ENCODE measurements at regions not wholly inside any gene's neighbourhood (a gene's known extent, or its start where the extent isn't known, plus 50 kb on each side); places are given as distances from the start of the nearest gene placed in this dataset.
"Not testable (repeated sequence)": the region's sequence is repeated elsewhere in the genome, so short reads cannot be mapped to it uniquely, and the experiment has no call there.

GRCh38 chr7:4507886-4508285 is 174.2 kb upstream of the FOXK1 start:
- not testable (repeated sequence) for H3K27ac ChIP-seq; DNase-seq (ENCODE audit: low read depth, low spot score)

- DNase-seq (ENCODE audit: low read depth, low spot score), result no peak
- H3K27ac ChIP-seq, result no peak overlapping the region
These were observed 168.6 kb upstream of the FOXK1 start for GRCh38 chr7:4513450-4513849.

GRCh38 chr7:4519819-4520520 is 162.1 kb upstream of the FOXK1 start:
- DNase-seq (ENCODE audit: low read depth, low spot score), result no peak

GRCh38 chr7:4523219-4523618 is 158.9 kb upstream of the FOXK1 start:
- no peak overlapping the region for H3K27ac ChIP-seq
- DNase-seq (ENCODE audit: low read depth, low spot score), result no peak

More at GRCh38 chr7:4519819-4520520, 162.1 kb upstream of the FOXK1 start:
- no peak overlapping the region for H3K27ac ChIP-seq

- no peak for DNase-seq (ENCODE audit: low read depth, low spot score)
- H3K27ac ChIP-seq, result no peak overlapping the region
These were observed 158.2 kb upstream of the FOXK1 start for GRCh38 chr7:4523873-4524272.

GRCh38 chr7:4525884-4526283 is 156.2 kb upstream of the FOXK1 start:
- no peak for DNase-seq (ENCODE audit: low read depth, low spot score)
- no peak overlapping the region for H3K27ac ChIP-seq

DNA sequence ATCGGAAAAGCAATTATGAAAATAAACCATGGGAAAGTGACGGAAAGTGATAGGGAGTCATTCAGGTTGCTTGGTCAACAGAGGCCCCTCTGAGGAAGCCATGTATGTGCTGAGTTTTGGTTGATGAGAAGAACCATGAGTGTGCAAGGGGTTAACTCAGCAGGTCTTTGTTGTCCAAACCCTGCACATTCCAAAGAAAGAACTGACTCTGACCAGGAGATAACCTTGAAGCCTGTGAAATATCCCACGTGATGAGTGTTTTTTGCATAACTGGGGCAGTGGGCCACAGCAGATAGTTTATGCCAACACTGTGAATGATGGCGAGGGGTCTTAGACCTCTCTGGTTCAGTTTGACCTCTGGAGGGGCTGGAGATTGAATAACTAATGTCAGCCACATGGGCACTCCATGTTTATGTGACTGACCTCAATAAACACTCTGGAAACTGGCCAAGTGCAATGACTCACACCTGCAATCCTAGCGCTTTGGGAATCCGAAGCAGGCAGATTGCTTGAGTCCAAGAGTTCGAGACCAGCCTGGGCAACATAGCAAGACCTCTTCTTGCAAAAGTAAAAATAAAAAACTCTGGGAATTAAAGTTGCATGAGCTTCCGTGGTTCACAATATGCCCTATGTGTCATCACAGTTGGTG is 154.0 kb upstream of the FOXK1 start:
- H3K27ac ChIP-seq, result no peak overlapping the region
- no peak for DNase-seq (ENCODE audit: low read depth, low spot score)

- DNase-seq (ENCODE audit: low read depth, low spot score), result no peak
- no peak overlapping the region for H3K27ac ChIP-seq
These were observed 150.9 kb upstream of the FOXK1 start for GRCh38 chr7:4531236-4531635.

DNA sequence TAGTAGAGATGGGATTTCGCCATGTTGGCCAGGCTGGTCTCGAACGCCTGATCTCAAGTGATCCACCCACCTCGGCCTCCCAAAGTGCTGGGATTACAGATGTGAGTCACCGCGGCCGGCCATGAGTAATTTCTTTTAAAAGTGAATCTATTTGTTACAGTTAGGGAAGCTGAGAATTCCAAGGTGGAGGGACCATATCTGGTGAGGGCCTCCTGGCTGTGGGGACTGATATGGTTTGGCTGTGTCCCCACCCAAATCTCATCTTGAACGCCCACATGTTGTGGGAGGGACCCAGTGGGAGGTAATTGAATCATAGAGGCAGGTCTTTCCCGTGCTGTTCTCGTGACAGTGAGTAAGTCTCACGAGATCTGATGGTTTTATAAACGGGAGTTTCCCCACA is 148.8 kb upstream of the FOXK1 start:
- H3K27ac ChIP-seq; DNase-seq (ENCODE audit: low read depth, low spot score): not testable (repeated sequence)

DNA sequence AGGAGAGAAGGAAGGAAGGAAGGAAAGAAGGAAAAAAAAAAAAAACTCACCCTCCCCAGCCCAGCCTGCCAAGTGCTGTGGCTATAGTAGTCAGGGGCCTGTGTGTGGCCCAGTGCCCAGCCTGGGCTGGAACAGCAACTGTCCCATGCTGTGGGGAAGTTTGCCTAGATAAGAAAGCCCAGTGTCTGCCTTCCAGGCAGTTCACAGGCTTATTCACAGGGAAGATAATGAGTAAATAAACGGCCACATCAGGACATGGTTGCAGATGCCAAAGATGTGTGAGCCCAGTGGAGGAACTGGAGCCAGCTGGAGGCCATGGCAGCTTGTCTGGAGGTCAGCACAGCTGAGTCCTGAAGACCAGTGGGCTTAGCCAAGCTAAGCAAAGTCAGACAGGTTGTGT is 132.4 kb upstream of the FOXK1 start:
- H3K27ac ChIP-seq, result no peak overlapping the region
- DNase-seq (ENCODE audit: low read depth, low spot score), result no peak

- no peak for DNase-seq (ENCODE audit: low read depth, low spot score)
- no peak overlapping the region for H3K27ac ChIP-seq
These were observed 132.0 kb upstream of the FOXK1 start for GRCh38 chr7:4550117-4550516.

GRCh38 chr7:4552985-4553384 is 129.1 kb upstream of the FOXK1 start:
- no peak overlapping the region for H3K27ac ChIP-seq
- no peak for DNase-seq (ENCODE audit: low read depth, low spot score)

GRCh38 chr7:4556868-4557793 is 125.0 kb upstream of the FOXK1 start:
- H3K27ac ChIP-seq, result no peak overlapping the region
- no peak for DNase-seq (ENCODE audit: low read depth, low spot score)

- H3K27ac ChIP-seq, result no peak overlapping the region
- no peak for DNase-seq (ENCODE audit: low read depth, low spot score)
These were observed 120.3 kb upstream of the FOXK1 start for GRCh38 chr7:4561795-4562194.

DNA sequence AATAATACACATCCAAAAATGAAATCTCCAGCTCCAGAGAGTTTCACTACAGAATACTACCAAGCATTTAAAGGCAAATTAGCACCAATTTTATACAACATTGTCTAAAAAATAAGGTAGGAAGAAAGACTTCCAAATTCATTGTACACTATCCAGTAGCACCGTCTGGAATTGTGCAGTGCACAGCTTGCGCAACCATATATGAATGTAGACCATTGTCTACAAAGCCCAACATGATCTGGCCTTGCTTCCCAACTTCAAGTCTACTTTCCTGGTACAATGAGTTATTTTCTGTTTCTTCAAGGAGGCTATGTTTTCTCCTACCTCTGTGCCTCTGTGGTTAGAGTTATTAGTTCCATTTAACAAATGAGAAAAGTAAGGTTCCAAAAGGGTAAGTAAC is 115.4 kb upstream of the FOXK1 start:
- no peak for DNase-seq (ENCODE audit: low read depth, low spot score)
- no peak overlapping the region for H3K27ac ChIP-seq

DNA sequence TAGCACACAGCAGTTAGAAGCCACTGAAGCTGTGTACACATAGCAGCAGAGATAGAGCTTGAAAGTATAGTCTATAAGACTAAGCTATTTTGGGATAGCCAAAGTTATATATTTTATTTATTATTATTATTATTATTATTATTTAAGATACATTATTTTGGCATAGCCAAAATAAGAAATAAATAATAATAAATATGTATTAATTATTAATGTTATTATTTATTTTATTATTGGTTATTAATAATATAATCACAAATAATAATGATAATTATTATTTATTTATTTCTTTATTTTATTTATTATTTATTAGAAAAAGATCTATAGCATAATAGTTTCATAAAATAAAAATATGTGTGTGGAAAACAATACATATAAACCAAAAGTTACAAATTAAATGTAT is 107.2 kb upstream of the FOXK1 start:
- DNase-seq (ENCODE audit: low read depth, low spot score), result no peak
- H3K27ac ChIP-seq, result no peak overlapping the region

DNA sequence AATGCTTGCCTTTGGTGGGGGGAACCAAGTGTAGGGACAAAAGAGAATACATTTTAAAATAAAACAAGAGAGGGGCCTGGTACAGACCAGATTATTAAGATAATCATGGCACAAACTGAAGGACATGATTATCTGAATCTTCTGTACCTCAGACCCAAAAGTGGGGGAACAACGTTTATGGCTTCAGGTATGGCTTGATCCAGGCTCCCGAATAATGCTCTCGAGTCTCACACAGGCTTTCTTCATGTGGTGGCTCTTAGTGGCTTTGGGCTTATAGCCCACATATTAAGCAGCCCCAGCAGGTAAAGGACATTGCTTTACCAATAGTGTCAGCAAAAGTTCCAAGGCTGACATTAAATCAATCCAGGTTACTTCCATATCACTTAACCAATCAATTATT is 106.8 kb upstream of the FOXK1 start:
- H3K27ac ChIP-seq, result no peak overlapping the region
- no peak for DNase-seq (ENCODE audit: low read depth, low spot score)

GRCh38 chr7:4602905-4603842 is 78.9 kb upstream of the FOXK1 start:
- no peak for DNase-seq (ENCODE audit: low read depth, low spot score)
- H3K27ac ChIP-seq, result no peak overlapping the region

DNA sequence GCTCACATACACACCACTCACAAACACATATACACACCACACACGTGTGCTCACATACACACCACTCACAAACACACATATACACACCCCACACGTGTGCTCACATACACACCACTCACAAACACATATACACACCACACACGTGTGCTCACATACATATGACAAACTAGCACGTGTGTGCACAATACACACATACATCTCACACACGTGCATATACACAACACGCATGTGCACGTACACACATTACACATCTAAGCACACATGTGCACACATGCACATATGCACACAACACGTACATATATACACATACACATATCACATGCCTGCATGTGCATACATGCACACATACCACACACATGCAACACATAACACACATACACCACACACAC is 78.3 kb upstream of the FOXK1 start:
- H3K27ac ChIP-seq, result no peak overlapping the region

DNA sequence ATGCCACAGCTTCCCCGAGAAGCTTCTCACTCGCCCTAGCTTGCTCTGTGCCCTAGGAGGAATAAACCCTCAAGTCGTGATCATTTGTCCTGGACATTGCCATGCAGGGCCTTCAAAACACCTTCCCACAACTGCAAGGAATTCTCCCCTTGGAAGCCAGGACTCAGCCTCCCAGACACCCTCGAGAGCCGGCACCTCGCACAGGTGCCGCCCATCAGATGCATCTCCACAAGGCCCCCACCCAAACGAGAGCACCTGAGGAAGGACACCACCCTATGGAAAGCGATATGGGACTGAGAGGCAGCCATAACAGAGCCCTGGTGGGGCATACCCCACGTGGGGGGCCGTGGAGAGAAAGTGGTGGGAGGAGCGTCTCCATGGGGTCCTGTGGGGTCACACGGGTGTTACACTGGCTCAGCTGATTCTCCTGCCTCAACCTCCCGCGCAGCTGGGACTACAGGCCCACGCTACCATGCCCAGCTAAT is 77.6 kb upstream of the FOXK1 start:
- no peak for DNase-seq (ENCODE audit: low read depth, low spot score)

More for the DNA sequence above, 78.3 kb upstream of the FOXK1 start:
- DNase-seq (ENCODE audit: low read depth, low spot score), result no peak

More for the DNA sequence above, 77.6 kb upstream of the FOXK1 start:
- H3K27ac ChIP-seq, result no peak overlapping the region

All from epithelial cell of prostate (primary cell).